Ramos (cell line): ENCODE measurements at regions not wholly inside any gene's neighbourhood (a gene's known extent, or its start where the extent isn't known, plus 50 kb on each side); places are given as distances from the start of the nearest gene placed in this dataset.
"Not testable (repeated sequence)": the region's sequence is repeated elsewhere in the genome, so short reads cannot be mapped to it uniquely, and the experiment has no call there.

Experiments used
- in situ Hi-C: fragments of 300-500 bp; cut with MboI; formaldehyde crosslinking; loops from one replicate; pipeline ENCODE4 v1.14.3; 2022; ENCODE audit warnings: low sequenced_read_pairs; ENCODE audit not compliant: unreplicated experiment

DNA sequence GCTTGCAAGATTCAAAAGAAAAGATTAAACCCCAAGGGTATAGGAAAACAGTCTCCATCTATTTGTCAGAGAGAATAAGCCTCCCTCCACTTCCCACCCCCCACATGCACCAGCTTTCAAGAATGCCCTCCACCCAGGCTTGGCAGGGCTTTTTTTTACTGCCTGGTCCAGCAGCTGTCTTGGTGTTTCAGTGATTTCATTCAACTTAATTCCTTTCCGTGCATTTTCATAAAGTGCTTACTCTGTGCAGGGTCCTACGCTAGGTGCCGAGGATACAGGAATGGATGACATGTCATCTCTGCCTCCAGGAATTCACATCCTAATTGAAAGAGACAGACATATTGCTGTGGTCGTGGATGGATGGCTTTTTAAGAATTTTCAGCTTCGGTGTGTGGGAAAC lies 117.9 kb downstream of the LRATD1 start:
- in situ Hi-C loops, result no loop called here

DNA sequence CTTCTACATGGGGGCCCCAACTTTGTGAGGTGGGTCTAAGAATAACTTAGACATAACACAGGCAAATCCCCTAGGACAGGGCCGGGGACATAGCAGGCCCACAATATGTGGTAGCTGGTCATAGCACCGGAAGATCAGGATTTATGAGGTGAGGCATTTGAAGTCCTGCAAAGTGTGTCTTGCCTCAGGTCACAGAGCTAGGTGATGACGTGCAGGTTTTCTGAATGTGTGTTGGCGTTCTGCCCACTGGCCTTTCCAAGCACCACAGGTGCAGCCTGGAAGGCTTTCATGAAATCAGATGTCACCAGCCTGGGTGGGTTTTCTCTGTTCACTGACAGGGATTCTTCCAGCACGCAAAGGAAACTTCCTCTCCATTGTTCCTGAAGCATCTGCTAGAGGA lies 119.1 kb downstream of the LRATD1 start:
- in situ Hi-C loops, result no loop called here

DNA sequence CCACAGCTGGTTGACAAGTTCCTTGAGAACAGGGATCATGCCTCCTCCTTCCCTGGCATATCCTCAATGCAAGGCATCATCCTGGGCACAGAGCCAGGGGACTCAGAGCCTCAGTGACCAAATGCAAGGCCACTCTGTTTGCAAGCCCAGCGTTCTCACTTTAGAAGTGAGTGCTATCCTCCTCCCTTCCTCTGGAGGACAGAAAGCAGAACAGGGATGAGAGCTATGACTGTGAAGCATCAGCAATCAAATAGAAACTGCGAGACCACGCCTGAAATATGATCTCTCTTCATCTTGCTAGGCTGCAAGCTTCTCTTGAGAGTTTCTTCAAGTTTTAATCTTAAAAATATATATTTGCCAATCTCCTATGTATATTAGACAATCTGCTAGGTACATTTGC lies 119.8 kb downstream of the LRATD1 start:
- in situ Hi-C loops, result no loop called here

DNA sequence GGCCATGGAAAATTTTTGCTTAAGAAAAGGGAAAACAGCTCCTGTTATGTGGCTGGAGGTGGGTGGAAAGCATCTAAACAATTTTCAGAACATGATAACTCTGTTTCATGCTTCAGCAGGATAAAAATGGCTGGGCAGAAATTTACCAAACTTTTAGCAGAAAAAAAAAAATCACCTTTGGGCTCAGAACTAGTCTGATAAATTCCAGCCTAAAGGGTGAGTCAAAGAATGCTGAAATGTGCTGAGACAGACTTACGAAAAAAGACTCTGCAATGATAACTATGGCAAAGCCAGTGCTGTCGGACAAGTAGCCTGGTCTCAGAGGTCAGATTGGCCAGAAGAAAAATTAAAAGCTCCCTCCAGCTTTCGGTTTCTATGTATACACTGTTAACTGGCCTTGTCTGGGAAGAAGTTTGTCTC lies 123.6 kb downstream of the LRATD1 start:
- in situ Hi-C loops, result no loop called here

DNA sequence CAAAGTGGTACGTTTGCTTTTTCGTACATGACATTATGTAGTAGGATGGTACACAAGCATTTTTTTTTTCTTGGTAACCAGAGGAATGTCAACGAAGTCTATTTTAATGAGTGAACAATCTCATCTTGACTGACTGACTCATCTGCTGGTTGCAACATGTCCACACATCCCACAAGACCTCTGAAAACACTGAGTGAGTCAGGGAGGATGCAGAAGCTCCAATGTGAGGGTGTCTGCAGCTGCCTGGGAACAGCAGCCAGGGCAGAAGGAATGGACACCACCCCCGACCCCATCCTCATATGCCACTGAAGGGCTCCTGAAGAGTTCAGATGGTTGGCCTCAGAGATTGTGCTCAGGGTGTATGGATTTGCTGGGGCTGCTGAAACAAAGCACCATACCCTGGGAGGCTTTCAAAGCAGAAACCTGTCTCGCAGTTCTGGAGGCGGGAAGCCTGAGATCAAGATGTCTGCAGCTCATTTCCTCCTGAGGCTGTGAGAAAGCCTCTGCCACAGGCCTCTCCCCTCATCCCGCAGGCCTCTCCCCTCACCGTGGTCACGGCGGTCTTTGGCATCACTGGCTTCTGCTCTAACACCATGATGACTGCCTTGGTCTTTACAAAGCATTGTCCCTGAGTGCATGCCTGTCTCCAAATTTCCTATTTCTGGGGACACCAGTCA lies 124.6 kb downstream of the LRATD1 start:
- in situ Hi-C loops, result no loop called here

DNA sequence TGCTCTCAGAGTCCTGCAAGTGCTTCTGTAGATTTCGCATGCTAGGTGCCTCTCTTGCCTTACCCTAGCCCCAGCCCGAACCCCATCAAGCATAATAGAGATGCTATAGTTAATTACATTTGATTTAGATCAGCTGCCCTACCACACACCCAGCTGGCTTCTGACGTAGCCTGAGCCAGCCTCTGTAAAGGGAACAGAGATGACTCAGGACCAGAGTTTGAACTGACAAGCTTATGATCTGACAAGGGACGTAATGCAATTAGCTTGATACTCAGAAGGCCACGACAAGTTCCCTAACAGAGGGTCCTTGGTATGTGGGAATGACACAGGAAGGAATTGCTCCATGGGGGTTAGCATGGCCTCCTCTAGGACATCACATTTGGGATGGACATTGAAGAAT lies 126.6 kb downstream of the LRATD1 start:
- in situ Hi-C loops, result no loop called here

DNA sequence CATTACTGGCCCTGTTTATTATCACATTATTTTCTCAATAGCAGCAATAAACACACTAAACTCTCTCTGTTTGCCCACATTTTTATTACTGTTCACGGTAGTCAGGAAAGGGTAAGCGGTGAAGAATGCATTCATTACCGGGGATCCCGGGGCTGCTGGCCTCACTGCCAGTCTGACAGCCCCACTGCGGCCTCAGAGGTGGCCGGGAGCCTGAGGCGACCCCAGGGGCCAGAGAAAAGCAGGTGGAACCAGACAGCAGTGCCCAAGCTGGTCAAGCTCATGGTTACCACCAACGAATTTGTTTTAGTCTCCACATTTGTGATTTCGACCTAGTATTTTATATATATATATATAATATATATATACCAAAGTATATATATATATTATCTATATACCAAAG lies 127.7 kb downstream of the LRATD1 start:
- in situ Hi-C loops, result no loop called here

DNA sequence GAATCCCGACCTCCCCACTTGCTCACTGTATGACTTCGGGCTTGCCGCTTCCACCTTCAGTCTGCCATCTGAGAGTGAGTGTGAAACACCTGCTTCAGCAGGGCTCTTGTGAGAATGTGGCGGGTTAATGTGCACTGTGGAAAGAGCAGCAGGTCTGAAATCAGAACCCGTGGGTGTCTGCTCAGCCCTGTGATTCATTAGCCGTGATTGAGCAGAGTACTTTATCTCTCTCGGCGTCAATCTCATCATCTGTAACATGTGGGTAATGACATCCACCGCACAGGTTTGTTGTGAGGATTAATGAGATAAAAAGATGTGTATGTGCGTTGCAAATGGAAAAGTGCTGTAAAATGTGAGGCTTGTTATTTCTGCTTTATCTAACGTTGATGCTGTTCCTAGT lies 128.6 kb downstream of the LRATD1 start:
- in situ Hi-C loops, result no loop called here

DNA sequence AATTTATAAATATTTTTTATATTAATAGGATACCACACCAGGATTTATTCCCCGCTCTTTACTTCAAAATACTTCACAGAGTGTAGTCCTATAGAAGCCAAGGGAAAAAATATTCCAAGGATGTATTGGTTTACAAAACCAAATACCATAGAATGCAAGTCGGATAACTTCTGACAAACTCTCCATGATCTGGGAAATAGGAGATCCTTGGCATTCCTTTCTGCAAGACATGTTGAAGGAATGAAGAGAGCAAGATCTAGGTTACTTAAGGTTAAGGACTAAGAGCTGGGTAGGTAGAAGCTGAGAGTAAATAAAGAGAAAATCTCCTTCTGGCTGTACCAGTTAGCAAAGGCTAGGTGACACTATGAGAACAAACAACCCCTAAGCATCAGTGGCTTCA lies 141.2 kb downstream of the LRATD1 start:
- in situ Hi-C loops, result no loop called here

DNA sequence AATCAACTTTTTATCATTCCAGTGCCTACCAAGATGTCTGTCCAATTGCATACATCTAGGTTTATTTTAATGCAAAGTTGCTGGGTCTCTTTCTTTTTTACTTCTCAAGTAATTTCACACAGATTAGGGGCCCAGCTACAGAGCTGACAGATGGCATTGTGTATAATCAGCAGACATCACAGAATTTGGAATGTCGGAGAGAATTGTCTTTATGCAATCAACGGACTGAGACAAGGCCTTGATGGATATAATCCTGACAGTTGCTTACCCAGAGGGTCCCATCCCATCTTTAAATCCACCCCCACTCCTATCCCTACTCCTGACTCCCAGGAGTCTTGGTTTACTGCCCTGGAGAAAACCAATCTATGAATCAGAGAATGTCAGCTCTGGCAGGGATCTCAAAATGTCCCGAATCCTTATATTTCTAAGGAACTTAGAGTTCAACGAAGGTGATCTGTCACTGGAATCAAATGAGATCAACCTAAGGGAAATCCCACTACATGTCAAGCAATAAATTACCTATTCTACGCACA lies 142.0 kb downstream of the LRATD1 start:
- in situ Hi-C loops, result no loop called here

DNA sequence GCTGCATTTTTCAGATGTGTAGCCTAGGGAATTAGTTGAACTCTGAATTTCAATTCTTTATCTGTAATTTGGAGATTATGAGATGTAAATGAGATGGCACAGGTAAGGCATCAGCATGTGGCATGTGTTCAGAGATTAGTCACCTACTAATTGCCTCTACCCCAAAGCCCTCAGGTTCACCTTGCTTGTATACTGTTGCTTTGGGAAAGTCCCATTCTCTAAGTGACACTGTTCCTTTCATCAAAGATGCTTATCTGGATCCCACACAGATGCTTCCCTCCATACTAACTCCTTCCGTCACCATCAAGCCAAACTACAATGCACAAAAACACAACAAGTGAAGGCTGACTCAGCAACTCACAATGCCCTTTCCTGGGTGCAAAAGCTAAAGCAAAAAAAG lies 143.7 kb downstream of the LRATD1 start:
- in situ Hi-C loops, result no loop called here

DNA sequence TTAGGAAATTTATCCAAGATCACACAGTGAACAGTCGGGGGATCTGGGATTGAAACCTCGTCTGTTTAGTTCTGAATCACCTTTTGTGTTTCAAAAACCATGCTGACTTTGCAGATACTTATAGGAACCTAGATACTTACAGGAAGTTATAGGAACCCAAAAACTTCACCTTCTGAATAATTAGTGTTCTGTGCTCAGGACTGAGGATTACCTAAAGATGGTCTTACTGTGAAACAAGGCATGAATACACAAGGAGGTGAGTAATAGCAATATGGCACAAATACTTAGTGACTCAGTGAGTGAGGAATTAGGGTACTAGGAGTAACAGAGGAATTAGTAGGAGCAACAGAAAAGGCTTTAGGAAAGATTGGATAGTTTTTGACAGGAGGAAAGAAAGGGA lies 145.5 kb downstream of the LRATD1 start:
- in situ Hi-C loops, result no loop called here

DNA sequence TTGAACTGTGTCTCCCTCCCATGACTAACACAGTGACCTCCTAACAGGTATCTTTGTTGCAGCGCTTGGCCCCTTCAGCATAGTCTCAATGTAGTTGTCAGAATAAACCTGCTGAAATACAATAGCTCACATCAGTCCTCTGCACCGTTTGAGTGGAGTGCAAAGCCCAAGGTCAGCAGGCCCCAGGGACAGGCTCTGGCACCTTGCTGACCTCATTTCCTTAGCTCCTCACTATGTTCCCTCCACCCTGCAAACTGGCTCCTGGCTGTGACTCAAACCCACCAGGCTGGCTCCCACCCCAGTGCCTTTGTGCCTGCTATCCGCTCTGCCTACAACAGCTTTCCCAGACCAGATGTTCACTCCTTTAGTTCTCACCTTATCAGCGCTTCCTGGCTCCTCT lies 146.7 kb downstream of the LRATD1 start:
- in situ Hi-C loops, result no loop called here

DNA sequence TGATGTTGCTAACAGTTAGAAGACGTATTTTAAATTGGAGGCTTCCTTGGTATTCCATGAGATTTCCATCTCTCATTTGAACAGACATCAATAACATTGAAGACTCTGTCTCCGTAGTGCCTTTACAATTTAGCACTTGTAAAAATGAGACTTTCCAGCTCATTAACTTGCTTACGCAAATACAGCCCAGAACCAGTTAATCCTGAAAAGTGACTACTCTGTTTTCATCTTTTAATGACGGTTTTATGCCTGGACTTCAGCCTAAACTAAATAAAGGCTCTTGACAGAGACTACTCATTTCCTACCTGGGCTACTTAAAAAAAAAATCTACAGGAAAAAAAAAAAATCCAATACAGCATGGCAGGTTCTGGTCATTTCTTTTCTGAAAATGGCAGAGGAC lies 148.6 kb downstream of the LRATD1 start:
- in situ Hi-C loops, result no loop called here

DNA sequence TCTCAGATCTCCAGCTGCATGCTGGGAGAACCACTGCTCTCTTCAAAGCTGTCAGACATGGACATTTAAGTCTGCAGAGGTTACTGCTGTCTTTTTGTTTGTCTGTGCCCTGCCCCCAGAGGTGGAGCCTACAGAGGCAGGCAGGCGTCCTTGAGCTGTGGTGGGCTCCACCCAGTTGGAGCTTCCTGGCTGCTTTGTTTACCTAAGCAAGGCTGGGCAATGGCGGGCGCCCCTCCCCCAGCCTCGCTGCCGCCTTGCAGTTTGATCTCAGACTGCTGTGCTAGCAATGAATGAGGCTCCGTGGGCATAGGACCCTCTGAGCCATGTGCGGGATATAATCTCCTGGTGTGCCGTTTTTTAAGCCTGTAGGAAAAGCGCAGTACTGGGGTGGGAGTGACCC lies 156.3 kb downstream of the LRATD1 start:
- in situ Hi-C loops, result not testable (repeated sequence)

DNA sequence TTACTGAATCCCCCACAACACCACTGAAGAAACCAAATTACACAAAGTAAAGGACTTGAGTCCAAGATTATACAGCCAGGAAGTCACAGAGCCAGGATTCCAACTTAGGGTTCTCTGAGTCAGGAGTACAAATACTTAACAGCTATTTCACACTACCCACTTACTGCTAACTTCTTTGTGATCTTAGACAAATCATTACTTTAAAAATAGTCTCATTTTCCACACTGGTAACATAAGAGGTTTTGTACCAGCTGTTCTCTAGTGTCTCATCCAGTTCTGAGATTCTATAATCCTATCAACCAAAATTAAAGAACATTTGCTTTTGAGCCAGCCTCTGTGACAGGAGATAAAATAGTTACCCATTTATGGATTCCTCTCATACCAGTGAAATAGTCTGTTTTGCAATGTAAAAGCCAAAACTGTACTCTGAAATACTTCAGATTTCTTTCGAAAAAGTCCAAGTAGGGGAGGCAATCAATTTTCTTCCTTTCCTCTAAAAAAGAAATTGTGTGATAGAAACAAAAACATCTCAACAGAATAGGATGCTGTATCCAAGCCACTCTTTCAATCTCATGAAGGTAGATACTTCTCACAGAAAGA lies 157.6 kb downstream of the LRATD1 start:
- in situ Hi-C loops, result no loop called here

DNA sequence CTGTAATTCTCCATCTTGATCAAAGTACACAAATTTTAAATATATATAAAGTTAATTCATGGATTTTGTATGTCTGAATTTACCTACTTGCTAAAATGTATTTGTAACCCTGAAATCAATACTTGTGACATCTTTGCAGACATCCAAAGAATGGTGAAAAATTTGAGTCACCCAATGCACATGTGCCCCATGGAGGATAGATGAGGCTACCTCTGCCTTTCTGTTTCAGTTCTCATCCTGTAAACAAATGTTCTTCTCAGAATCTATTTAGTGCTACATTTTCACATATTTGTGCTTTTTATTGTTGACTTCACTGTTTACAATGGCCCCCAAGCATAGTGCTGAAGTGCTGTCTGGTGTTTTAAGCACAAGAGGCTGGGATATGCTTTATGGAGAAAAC lies 171.5 kb downstream of the LRATD1 start:
- in situ Hi-C loops, result no loop called here

DNA sequence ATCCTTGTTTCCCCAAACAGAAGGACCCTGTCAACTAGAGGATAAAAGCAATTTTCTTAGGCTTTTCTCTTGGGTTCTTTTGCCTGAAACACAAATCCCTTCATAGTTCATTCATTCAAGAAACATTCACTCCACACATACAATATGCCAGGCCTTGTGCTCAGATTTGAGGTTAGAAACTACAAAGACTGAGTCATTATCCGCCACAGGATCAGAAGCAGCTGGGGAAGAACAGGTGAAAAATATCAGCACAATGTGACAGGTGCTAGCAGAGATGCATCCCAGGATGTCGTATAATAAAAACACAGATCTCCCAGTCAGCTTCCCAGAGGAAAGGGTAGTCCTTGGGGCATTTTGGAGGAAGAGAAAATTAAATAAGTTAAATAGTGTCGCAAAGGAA lies 172.4 kb downstream of the LRATD1 start:
- in situ Hi-C loops, result no loop called here

DNA sequence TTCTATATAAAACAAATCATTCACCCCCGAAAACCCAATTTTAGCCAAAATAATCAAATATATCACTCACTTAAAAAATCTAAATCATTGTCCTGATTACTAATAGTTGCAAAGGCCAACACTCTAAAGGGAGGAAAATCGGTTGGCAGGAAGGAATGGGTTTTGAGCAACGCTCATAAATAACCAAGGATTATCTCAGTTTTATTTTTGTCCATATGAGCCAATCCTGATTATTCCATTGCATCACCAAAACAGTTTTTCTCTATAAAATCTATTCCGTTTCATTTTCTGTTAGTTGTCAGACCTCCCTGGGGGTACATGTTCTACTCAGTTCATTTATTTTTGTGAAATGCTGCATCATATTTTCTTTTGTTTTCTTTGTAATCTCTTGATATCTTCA lies 174.1 kb downstream of the LRATD1 start:
- in situ Hi-C loops, result no loop called here

DNA sequence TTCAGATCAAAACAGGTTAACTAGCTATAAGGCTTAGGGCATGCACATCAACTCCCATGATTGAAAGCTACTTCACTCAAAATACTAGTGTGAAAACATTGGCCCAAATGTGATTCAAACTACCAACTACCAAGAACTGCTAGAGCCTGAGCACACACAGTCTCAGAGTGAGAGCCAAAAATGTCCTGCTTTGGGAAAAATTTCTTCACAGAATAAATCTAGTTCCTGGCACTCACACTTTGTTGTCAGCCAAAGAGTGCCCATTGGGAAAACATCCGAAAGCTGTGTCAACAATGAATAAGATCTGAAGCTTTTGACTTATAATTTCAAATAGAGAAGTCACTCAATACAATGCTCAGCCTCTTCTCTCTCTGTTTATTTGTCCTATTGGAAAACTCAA lies 182.7 kb downstream of the LRATD1 start:
- in situ Hi-C loops, result no loop called here

DNA sequence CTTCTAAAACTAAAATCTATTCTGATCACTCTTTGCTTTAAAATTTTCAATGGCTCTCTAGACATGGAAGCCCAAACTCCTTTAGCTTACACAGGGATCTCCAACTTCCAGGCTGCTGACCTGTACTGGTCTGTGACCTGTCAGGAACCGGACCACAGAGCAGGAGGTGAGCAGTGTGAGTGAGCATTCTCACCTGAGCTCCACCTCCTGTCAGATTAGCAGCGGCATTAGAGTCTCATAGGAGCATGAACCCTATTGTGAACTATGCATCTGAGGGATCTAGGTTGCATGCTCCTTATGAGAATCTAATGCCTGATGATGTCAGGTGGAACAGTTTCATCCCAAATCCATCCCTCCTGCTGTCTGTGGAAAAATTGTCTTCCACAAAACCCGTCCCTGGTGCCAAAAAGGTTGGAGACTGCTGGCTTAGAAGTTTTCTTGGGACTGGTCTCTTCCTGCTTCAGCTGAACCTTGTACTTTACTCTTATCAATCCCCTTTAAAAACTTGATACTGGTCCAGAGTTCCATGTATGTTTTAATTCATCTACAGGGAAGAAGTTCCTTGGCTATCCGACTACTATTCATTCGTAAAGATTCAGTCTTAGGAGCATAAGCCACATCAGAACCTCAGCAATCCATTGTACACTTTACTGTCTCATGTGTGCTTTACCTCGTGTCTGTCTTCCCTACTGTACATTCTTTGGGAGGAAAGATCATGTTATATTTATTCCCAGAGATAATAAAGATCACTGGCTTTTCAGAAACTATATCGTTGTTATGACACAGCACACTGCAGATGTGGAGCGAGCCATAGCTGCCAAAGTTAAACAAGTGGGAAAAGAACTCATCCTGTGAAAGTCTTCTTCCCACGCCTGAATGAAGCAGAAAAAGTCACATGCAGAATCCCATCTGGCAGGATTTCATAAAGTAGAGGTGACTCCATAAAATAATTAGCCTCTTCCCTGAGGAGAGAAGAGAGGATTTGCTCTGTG lies 183.8 kb downstream of the LRATD1 start:
- in situ Hi-C loops, result no loop called here
